Upper lobe of left lung (tissue), 4 donors: ENCODE measurements at regions not wholly inside any gene's neighbourhood (a gene's known extent, or its start where the extent isn't known, plus 50 kb on each side); places are given as distances from the start of the nearest gene placed in this dataset.

Experiments used
- POLR2AphosphoS5 ChIP-seq, 2 donors: sonication (generic); formaldehyde crosslinking; IDR thresholded peaks; one replicate each; pipeline ENCODE4 v1.5.1; 2017; ENCODE audit warnings: antibody characterized with exemption in 2 of 2
- TF ChIP-seq, protein P1 (sequence below), 6 experiments: fragments of 450-650 bp in 4 of 6; fragments of 200-600 bp in 2 of 6; sonication (generic) in 2 of 6; IDR thresholded peaks; one replicate each; pipeline ENCODE4 v1.5.1; 2016 to 2019; ENCODE audit warnings: antibody characterized with exemption in 6 of 6

DNA sequence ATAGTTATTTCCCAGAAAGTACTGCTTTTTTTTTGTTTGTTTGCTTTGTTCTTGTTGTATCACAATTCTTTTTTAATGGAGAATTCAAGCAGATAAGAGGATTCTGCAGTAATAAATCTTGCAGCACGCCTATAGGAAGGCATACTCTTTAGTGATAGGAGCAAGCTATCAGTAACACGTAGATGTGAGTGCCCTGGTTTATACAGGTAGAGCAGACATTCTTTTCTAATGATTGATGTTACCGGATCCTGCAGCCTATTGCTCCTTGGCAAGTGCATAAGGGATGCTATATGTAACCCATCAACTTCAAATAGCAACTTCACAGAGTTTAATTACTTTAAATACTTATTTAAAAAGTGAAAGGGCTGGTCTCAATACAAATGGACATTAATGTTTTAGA, 834.2 kb upstream of the GCFC2 start:
- TF ChIP-seq, protein P1, sequence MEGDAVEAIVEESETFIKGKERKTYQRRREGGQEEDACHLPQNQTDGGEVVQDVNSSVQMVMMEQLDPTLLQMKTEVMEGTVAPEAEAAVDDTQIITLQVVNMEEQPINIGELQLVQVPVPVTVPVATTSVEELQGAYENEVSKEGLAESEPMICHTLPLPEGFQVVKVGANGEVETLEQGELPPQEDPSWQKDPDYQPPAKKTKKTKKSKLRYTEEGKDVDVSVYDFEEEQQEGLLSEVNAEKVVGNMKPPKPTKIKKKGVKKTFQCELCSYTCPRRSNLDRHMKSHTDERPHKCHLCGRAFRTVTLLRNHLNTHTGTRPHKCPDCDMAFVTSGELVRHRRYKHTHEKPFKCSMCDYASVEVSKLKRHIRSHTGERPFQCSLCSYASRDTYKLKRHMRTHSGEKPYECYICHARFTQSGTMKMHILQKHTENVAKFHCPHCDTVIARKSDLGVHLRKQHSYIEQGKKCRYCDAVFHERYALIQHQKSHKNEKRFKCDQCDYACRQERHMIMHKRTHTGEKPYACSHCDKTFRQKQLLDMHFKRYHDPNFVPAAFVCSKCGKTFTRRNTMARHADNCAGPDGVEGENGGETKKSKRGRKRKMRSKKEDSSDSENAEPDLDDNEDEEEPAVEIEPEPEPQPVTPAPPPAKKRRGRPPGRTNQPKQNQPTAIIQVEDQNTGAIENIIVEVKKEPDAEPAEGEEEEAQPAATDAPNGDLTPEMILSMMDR (IDR thresholded peaks at IDR 0.05): no peak
- TF ChIP-seq POLR2AphosphoS5 (IDR thresholded peaks at IDR 0.05): no peak
